HG03196 (cell line): ENCODE measurements at regions not wholly inside any gene's neighbourhood (a gene's known extent, or its start where the extent isn't known, plus 50 kb on each side); places are given as distances from the start of the nearest gene placed in this dataset.

Experiments used
- ATAC-seq: cut with Tn5 transposase; IDR thresholded peaks from one replicate; pipeline ENCODE4 v1.9.1; 2021; ENCODE audit not compliant: unreplicated experiment

- ATAC-seq: no peak
These were observed 552.7 kb upstream of the TENM3 start for GRCh38 chr4:181690498-181690897.

DNA sequence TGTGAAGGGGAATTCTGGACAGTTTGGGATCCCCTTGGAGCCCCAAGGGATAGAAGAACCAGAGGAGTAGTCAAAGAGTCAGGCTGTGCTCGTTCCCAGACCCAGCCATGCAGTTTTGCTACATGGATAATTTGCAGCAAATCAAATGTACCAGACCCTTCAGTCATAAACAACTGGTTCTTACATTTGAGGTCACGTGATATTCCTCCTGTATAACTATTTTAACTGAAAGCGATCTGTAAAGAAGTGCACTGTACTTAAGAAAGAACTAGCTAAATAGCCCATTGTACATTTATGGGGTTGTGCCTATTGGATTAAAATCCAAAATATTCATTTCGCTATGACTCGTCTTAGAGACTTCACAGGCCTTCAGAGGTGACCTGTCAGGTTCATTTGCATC, 550.2 kb upstream of the TENM3 start:
- no peak for ATAC-seq

DNA sequence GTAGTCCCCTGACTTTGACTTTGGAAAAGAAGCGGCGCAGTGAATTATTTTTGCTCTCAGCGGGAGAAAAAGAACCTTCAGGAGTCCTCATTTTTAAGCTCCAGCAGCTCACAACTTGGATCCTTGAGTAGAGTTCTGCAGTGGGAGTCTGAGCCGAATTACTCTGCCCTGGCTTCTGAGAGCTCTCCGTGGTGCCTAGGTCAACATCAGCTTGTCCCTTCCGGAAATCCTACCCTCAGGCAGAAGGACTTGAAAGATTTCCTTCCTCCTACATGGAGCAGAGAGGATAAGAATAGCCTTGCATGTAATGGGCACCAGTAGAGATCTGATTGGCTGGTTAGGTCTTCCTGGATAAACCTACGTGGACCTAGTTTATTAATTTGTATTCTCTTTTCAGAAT, 549.7 kb upstream of the TENM3 start:
- ATAC-seq: no peak

- no peak for ATAC-seq
These were observed 545.0 kb upstream of the TENM3 start for GRCh38 chr4:181698221-181698620.

DNA sequence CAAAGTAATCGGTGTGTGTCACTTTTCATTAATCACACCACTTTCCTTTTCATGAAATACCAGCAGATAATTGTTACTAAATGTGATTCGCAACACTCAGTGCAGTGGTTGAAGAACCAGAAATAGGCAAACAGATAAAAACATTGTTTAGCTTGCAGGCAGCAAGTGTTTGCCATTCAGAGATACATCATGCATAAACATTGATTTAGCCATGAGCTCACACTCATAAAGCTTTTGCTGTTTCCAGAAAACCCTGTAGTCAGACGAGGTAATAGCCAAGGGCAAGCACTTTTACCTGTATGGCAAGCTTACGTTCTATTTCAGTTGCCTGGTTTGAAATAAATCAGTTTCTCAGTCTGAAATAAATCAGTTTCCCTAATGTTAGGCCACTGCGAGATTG, 542.0 kb upstream of the TENM3 start:
- no peak for ATAC-seq

- ATAC-seq: no peak
These were observed 541.3 kb upstream of the TENM3 start for GRCh38 chr4:181701894-181702293.

DNA sequence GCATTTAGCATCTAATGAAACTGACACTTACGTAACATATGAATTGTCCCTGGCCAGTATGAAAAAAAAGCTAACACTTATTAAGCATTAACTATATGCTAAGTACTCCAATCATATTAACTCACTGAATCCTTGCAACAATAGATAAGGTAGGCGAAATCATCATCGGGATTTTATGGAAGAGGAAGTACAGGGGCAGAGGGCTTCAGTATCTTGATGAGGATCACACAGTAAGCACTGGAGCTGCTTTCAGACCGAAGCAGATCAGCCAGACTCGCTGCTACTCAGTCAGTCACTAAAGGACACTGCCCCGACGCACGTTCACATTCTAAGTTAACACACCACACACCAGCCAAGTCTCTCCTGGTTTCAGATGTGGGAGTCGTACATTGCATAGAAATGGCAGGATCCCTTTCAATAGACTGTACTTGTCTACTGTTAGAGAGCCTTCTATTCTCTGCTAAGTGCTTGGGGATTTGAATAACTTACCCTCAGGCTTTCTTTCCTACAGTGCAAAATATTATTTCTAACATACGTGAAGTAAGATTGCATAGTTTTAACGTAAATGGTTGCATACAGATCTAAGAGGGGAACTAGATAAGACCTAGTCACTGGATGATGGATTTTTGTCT, 540.2 kb upstream of the TENM3 start:
- no peak for ATAC-seq

GRCh38 chr4:181710143-181710542, 533.1 kb upstream of the TENM3 start:
- no peak for ATAC-seq

DNA sequence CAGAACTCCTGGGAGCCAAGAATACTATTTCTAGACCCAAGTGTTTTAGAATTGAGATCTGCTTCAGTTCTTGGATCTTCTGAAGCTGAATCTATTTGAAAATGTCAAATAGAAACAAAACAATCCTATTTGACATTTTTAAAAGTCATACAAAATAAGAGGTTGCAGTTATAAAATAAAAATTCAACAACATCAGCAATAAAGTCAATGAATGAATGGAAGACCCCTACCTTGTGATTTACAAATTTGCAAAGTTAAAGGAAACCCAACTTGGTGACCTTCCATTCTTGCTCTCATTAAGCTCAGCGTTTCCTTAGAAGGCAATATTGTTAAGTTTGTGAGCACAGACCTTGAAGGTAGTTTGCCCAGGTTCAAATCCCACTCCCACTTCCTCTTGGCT, 531.8 kb upstream of the TENM3 start:
- no peak for ATAC-seq

DNA sequence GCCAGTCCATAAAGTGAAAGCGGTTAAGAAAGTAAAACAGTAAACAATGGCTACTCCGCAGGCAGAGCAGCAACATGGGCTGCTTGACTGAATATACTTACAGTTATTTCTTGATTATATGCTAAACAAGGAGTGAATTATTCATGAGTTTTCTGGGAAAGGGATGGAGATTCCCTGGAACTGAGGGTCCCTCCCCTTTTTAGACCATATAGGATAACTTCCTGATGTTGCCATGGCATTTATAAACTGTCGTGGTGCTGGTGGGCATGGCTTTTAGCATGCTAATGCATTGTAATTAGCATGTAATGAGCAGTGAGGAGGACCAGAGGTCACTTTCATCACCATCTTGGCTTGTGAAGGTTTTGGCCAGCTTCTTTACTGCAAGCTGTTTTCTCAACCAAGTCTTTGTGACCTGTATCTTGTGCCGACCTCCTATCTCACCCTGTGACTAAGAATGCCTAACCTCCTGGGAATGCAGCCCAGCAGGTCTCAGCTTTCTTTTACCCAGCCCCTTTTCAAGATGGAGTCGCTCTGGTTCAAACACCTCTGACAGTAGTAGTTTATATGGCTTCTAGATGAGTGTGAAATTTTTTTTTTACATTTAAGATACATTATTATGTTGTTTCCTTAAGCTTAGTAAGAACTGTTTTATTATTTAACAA, 514.8 kb upstream of the TENM3 start:
- ATAC-seq: no peak

- ATAC-seq: no peak
These were observed 511.3 kb upstream of the TENM3 start for GRCh38 chr4:181731900-181732299.

DNA sequence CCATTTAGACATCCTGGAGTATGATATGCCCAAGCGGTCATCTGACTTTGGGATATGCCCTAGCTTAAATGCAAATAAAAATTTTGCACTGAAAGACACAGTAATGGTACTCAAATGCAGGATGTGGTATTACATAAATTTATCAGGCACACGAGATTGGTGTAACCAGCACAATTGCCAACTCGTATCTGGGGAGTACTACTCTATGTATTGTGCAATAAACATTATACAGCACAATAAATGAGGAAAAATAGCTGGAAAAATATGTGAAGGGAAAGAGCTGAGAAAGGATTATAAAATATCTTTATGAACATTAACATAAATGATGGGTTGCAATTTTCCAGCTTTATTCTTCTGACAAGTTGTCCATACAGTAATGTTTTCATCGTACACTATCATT, 505.5 kb upstream of the TENM3 start:
- no peak for ATAC-seq

GRCh38 chr4:181739031-181739430, 504.2 kb upstream of the TENM3 start:
- ATAC-seq: no peak

- ATAC-seq: no peak
These were observed 501.7 kb upstream of the TENM3 start for GRCh38 chr4:181741513-181741912.

- no peak for ATAC-seq
These were observed 497.1 kb upstream of the TENM3 start for GRCh38 chr4:181745933-181746625.

DNA sequence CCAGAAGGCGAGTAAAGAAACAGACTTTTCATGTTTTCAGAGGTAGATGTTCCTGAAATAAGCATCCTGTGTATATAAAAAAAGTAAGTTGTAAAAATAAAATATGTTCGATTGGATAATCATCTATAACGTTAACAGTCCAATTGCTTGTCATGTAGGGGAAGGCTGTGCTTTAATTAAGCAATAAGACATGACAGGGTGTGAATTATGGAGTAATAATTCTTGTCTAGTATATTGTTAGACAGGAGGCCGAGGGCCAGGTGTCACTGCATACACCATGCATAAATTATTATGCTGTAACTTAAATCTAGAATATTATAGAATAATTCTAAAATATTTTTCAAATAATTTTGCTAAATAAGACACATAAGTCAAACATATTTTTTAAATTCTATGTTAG, 494.6 kb upstream of the TENM3 start:
- ATAC-seq: no peak

GRCh38 chr4:181752516-181752915, 490.7 kb upstream of the TENM3 start:
- ATAC-seq: no peak

- no peak for ATAC-seq
These were observed 490.0 kb upstream of the TENM3 start for GRCh38 chr4:181753207-181753606.

GRCh38 chr4:181755846-181756245, 487.4 kb upstream of the TENM3 start:
- no peak for ATAC-seq

- ATAC-seq: no peak
These were observed 486.6 kb upstream of the TENM3 start for GRCh38 chr4:181756451-181757095.

- ATAC-seq: no peak
These were observed 486.1 kb upstream of the TENM3 start for GRCh38 chr4:181757098-181757497.
